UCSD-AML1 (cell line): ENCODE measurements at regions not wholly inside any gene's neighbourhood (a gene's known extent, or its start where the extent isn't known, plus 50 kb on each side); places are given as distances from the start of the nearest gene placed in this dataset.

Experiments
- DNase-seq: peaks from one replicate; lab custom pipeline; 2025; ENCODE audit not compliant: unreplicated experiment; lab: John Stamatoyannopoulos, UW

DNA sequence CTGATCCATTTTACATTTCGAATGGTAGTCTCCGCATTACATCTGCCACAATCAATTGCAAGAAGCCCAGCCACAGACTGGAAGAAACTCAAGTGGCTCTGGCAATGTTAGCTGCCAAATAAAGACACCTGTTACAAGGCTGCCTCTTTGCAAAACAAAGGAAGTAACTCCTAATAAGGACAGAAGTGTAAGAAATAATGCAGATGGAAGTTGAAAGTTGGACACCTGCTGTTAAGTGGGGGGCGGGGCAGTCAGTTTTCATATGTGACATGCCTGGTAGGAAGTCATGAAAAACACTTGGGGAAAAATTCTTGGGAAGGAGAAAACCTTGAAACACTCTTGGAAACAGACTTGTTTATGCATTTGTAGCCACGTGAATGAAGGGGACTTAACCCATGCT is 54.1 kb upstream of the ATP2C1 start:
- DNase-seq: no peak

- no peak for DNase-seq
Measured at GRCh38 chr3:130841357-130841756, 52.5 kb upstream of the ATP2C1 start.

DNA sequence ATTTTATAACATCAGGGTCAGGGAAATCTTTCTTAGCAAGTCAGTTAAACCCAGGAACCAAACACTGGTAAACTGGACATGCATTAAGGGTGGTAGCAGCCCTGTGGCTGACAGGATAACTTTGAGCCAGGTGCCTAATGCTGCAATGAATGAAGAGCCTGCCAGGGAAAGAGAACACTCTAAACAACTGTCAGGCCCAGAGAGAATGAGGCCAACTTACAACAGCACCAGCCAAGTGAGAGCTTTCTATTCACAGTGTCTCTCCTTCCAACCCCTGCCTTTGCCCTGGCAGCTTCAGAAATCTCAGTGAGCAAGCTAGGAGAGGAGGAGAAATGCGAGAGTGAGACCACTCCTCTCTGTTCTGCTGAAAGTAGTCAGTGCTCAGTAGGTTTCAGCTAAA is 50.4 kb upstream of the ATP2C1 start:
- no peak for DNase-seq
